GM18867 (cell line): ENCODE measurements at regions not wholly inside any gene's neighbourhood (a gene's known extent, or its start where the extent isn't known, plus 50 kb on each side); places are given as distances from the start of the nearest gene placed in this dataset.

ENCODE experiments used
- ATAC-seq: cut with Tn5 transposase; IDR thresholded peaks from one replicate; pipeline ENCODE4 v1.9.1; 2021; ENCODE audit warnings: mild to moderate bottlenecking, moderate library complexity; ENCODE audit not compliant: unreplicated experiment

DNA sequence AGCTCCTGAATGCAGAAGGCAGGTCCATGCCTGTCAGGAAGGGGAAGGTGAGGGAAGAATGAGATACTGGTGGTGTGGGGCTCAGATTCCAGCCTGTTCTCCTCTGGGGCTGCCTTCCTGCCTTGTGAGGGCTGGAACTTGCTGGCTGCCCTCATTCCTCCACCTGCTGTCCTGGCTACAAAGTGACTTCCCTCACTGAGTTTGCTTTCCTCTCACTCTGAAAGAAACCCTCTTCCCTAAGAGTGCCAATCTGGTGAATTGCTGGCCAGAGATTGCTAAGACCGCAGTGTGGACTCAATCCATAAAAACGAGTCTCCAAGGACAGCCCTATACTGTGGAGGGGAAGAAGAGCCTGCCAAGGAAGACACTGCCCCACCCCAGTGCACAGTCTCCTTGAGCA lies 664.4 kb upstream of the HS6ST1 start:
- ATAC-seq: no peak

DNA sequence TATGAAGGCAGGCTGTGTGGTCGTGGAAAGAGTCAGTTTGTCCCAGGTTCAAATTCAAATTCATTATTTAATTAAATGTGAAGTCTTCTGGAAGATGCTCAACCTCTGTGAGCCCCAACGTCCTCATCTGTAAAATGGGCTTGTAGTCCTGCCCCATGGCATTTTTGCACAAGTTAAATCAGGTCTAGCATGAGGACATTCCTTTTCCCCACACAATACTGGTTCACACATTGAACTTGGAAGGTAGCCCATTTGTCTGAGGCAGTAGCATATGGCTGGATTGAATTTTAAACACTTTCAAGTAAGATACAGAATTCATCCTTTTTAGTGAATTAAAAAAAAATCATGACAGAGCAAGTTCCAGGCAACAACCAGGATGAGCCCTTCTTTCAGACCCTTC lies 665.4 kb upstream of the HS6ST1 start:
- ATAC-seq: no peak

DNA sequence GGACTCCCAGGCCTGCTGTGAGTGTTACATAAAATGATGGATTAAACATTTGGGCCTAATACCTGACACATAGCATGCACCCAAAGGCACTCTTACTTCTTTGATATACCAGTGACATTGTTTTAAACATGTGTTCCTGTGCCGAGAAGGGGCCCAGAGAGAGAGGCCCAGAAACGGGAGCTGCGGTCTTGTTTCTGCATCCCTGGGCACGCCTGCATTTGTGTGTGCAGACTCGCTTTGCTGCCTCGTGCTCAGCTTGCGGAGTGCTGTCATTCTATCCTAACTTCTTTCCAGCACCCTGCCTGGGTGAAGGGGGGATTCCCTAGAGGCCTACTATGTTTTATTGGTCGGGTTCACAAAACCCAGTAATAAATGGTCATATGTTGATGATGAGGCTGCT lies 666.2 kb upstream of the HS6ST1 start:
- no peak for ATAC-seq

DNA sequence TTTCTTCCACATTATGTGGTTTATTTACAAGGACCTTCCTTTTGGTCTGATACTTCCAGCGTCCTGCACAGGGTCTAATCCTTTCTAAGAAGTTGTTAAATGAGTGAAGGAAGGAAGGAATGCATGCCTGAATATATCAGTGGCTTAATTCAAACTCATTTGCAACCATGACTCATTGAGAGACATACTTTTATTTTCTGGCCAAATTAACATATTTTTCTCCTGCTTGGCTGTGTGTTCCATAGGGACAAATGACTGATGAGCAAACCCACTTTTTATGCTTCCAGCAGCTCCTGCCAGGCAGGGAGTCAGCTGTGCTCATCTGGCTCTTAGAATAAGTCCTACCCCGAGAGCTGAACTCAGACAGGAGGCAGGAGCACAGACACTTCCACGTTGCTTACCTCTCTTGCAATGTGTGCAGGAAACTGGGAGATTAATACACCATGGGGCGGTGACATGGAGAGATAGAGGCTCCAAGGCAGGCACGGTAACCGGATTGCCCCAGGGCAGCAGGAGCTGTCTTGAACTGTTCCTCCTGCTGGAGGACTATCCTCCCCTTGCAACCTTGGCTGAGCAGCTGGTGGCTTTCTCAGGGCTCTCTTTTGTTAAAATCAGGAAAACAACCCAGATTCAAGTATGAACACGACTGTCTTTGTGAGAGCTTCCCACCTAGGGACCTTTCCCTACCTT lies 667.5 kb upstream of the HS6ST1 start:
- ATAC-seq: no peak

DNA sequence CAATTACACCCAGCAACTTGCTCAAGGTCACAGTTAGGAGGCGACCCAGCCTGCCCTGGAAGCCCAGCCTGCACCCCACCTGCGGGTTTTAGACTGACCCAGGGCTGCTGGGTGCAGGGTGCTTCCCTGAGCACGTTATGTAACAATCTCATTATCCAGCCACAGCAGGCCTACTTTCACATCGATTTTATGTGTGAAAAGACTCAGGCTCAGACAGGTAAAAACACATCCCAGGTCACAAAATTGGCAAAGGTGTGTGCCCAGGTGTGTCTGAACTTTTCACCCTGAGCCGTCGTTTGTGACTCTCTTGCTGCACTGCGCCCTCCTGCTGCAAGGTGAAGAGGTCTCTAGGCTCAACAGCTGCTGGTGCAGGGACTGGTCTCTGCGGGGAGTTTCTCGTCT lies 668.2 kb upstream of the HS6ST1 start:
- ATAC-seq: no peak

DNA sequence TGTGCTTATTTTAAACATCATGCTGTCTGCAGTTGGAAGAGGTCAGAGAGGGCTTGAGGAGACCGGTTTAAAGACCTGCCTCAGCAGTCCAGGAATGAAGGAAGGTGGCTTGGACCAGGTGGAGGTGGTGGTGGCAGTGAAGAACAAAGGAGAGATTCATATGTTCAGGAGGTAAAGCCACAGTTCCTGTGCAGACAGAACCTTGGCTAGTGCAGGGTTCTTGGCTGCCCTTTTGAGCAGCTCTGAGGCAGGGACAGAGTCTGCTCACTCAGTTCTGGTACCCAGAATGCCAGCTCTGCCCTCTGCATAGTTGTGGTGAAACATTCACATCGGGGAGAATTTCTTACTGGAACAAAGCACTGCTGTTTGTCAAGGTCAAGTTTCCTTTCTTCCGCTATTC lies 669.7 kb upstream of the HS6ST1 start:
- no peak for ATAC-seq

DNA sequence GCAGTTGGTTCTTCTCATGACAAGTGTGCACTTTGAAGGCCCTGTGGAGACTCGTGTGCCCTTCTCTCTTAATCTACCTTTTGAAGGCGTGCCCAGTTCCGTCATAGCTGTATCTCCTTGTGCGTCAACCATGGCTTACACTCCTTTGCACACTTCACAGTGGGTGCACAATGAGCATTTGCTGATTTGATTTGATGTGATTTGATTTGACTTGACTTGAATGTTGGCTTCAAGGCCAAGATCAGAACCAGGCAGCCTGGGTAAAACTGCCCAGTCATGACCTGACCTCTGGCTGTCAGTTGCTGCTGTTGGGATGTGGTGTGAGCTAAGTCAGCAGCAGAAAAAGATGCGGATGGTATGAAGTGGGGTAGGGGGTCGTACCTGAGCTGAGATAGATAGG lies 670.3 kb upstream of the HS6ST1 start:
- ATAC-seq: no peak

DNA sequence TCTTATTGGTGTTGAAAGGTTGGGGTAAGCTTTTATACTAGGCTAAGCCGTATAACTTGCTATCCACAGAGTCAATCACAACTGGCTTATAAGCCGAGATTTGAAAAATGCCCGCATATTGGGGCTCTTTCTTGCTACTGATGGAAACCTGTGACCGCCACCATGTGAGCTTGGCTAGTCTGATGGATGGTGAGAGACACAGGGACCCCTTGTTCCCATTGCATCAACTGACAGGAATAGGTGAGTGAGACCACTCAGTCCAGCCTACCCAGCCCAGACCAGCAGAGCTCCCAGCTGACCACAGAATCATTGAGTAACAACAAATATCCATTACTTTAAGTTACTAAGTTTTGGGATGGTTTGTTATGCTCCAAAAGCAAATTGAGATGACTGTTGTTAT lies 676.4 kb upstream of the HS6ST1 start:
- ATAC-seq: no peak

DNA sequence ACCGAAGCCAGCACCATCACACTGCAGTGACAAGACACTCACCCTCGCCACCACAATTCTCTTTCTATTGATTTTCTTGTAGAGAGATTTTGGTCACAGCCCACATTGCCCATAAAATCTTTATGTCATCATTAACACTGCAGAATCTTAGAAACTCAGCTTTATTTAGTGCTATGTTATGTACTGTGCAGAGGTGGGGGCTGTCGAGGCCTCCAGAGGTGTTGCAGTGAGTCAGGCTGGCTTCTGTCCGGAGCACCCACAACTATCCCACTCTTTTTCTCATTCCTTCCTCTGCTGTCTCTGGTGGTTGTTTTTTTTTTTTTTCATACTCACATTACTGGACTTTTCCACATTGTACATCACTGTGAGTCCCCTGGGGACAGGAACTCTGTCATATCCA lies 677.4 kb upstream of the HS6ST1 start:
- ATAC-seq: no peak

DNA sequence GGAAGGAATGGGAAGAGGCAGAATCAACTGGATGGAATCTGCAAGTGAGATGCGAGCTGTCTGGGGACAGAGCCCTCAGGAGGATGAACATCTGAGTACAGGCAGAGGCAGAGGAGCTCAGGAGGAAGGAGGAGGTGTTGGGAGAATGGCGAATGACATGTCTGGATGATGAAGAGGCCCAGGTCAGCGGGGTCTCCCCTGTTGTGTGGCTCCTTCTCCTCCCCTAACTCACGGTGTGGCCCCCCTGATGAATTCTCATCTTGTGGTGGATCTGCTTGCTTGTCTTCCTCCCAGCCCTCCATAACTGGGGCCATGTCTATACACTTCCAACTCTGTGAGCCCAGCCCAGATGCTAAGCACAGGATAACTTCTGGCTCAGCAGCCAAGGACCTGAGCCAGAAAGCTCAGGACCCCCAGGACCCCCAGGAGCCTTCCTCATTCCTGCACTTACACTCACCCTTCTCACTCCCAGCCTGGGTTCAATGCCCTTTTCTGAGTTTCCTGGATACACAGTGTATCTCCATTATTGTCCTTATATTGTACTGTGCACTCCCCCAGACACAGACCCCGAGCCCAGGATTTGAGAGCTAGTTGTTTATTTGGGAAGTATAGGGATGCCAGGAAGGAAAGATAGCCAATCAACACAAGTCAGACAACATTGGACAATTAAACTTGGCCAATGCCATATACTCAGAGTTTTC lies 678.6 kb upstream of the HS6ST1 start:
- ATAC-seq: no peak

DNA sequence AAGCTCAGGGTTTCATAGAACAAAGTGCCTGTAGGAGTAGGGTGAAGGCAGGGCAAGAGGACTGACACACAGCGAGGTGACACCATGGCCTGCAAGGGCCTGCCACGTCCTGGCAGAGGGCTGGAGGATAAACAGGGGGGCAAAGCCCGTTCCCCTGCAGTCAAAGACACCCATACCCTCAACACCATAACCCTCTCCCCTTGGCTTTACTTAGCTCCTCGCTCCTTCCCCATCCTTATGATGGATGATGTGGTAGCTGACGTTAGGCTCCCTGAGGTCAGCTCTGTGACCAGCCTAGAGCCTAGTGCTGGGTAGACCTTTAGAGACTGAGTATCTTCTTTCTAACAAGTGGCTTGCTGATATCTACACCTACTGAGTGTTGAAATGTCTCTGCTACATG lies 683.3 kb upstream of the HS6ST1 start:
- no peak for ATAC-seq

DNA sequence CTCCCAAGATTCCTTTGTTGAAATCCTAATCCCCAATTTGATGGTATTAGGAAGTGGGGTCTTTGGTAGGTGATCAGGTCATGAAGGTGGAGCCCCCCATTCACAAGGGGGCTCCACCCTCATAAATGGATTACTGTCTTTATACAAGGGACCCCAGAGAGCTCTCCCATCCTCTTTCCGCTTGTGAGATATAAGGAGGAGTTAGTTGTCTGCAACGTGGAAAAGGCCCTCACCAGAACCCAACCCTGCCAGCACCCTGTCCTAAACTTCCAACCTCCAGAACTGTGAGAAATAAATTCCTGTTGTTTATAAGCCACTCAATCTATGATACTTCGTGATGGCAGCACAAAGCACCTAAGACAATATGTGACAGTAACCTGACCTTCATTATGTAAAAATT lies 684.1 kb upstream of the HS6ST1 start:
- ATAC-seq: no peak

DNA sequence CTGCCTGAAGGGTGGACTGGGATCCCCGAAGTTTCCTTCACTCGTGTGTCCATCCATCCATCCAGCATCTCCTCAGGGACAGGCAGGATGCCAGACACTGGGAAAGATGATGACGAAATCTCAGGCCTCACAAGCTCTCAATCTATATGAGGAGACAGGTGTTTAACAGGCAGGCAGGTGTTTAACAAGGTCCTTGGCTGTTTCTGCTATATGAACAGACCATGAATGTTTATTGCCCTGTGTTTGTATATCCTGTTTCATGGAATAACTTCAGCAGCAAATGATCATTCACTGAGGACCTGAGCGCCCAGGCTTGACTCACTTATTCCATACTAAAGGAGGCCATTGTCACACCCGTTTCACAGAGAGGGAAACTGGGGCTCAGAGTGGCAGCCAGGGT lies 685.8 kb upstream of the HS6ST1 start:
- ATAC-seq: no peak

DNA sequence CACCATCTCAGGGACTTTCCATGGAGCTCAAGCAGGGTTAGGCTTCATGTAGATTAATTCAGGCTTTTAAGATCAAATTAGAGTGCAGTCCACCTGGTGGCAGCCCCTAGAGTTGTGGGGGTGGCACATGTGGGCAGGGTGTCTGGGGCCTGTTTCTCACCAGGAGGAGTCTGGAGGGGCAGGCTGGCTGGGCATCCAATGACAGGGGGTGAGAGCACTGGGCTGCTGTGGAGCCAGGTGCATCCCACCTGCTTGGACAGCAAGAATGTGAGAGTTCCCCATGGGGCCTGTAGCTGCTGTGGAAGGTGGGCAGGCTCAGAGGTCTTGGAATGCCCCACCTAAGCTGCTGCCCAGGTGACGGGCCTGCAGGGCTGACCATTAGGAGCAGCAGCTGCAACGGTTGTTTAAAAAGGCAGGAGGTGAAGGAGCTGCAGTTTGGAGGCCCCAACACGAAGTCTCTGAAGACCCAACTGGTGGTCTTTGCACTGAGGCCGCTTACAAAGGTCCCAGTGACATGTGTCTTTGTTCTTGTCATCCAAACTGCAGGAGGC lies 686.3 kb upstream of the HS6ST1 start:
- ATAC-seq: no peak

DNA sequence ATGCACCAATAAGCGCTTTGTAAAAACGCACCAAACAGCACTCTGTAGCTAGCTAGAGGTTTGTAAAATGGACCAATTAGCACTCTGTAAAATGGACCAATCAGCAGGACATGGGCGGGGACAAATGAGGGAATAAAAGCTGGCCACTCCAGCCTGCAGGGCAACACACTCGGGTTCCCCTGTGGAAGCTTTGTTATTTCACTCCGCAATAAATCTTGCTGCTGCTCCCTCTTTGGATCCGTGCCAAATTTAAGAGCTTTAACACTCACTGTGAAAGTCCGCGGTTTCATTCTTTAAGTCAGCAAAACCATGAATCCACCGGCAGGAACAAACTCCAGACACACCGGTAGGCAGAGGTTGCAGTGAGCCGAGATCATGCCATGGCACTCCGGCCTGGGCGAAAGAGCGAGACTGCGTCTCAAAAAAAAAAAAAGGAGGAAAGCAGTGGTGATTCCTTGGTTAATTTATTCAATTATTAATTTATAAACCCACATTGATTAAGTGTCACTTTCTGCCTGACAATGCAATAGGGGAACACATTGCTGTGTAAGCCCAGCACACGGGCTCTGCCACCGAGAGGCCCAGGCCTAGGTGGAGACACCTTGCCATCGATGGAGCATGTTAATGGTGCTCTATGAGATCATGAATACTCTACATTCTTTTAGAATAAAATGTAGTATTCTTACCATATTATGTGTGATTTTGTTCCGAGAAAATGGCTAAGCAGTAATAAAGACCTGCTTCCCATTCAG lies 687.6 kb upstream of the HS6ST1 start:
- ATAC-seq: no peak

DNA sequence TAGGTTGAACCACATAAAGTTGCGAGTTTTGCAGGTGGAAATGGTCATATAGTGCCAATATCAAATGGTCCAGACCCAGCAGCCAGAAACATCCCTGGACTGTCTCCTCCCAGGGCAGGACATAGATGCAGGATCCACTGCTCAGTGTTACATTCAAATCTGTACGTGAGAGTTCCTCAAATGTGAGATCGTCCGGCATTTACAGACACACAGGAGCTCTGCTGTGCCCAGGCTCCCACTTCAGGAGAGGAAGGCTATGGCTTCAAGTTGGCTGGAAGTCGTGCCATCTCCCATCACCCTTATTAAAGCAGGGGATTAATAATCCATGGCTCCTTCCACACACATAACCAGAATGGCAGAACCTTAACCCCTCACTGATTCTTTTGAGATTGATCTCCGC lies 688.2 kb upstream of the HS6ST1 start:
- no peak for ATAC-seq

DNA sequence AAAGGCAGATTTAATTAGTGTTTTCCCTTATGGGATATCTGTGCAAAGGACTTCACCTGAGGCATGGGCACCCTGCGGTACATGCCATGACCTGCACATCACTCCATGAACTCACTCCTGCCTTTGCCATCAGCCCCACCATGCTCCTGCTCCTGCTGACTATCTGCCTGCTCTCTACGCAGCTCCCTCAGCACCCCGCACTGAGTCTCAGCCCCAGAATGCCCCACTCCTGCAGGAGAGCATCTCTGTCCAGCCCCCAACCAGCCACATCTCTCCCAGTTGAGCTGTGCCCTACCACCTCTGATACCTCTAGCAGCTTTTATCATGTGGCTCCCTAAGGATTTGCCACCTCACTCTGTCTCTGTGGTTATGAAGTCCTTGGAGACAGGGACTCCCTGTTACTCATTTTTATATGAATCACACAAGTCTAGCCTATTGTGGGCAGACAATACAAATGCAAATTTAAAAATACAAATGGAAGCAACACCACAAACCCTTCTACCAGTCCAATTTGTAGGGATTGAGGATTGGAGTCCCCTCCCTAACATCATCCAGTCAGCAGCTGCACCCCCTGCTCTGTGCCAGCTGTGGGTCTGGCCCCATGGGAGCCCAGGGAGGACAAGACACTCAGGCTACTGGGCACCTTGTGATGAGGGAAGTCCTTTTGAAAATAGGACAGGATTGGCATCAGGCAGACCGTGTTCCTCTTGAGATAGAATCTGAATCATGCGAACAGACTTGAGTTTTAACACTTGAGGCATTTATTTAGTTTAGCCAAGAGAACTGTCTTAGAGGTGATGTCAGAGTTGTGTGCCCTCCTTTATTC lies 689.6 kb upstream of the HS6ST1 start:
- no peak for ATAC-seq

DNA sequence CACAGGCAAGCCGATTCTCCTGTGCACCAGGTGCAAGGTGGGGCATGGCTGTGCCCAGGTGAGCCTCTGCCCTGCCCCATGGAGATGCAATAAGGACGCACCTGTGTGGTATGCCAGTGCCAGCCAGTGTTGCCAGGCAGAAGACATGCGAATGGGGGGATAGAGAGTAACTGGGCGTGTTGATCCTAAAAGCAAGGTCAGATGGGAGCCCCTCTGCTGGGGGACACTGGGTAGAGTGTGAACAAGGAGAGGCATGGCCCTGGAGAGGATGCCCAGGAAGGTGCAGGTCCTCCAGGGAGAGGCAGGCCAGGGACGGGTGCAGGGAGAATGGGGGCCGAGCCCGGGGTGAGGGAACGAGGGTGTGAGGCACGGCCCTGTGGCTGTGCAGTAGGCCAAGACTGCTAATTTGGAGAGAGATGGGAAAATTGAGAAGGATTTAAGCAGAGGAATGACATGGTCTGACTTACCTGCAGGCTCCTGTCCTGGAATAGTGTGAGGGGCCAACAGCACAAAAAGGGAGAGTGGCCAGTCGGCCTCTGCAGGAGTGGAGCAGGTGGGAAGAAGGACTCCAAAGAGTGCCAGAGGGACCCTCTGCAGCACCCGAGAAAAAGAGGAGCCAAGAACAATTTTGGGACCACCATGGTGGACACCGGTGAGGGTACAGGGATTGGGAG lies 690.4 kb upstream of the HS6ST1 start:
- ATAC-seq: no peak

DNA sequence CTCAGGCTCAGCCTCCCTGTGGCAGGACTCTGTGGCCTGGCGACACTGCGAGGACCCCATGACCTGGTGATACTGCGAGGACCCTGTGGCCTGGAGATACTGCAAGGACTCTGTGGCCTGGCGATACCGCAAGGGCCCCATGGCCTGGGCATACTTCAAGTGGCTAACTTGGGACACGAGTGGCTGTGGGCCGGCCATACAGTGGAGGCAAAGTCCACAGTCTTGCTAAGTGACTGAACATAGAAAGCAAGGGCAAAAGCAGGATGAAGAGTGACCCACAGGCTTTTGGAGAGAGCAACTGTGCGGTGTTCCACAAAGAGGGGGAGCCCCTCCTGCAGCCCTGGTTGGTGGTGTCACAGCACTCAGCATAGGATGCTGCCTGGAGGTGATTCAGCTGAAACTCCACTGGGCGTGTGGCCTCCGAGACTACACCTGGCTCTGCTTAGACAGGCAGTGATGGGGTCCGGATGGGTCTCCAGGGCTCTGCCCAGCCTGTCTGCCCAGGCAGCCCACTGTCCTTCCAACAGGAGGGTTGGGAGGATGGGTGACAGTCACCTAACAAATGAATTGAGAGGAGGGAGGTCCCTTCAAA lies 691.0 kb upstream of the HS6ST1 start:
- no peak for ATAC-seq

DNA sequence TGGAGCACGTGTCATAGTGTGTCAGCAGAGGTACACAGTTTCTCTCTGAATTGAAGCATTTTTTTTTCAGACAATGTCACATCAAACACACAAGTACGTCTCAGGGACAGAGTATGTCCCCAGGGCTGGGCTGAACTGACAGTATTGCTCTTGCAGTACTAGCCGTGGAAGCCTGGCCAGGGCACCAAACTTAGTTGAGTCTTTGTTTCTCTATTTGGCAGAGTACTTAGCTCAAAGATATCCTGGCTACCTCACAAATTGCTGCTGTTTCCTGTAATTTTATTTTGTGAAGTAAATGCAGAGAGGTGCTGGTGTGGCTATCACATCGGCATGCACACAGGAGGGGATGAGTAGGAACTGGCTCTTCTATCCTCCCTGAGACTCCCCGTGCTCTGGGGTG lies 691.6 kb upstream of the HS6ST1 start:
- ATAC-seq: no peak
